GM18858 (cell line): ENCODE measurements at regions not wholly inside any gene's neighbourhood (a gene's known extent, or its start where the extent isn't known, plus 50 kb on each side); places are given as distances from the start of the nearest gene placed in this dataset.

Experiments used
- ATAC-seq: cut with Tn5 transposase; IDR thresholded peaks from one replicate; pipeline ENCODE4 v1.9.1; 2021; ENCODE audit not compliant: unreplicated experiment

DNA sequence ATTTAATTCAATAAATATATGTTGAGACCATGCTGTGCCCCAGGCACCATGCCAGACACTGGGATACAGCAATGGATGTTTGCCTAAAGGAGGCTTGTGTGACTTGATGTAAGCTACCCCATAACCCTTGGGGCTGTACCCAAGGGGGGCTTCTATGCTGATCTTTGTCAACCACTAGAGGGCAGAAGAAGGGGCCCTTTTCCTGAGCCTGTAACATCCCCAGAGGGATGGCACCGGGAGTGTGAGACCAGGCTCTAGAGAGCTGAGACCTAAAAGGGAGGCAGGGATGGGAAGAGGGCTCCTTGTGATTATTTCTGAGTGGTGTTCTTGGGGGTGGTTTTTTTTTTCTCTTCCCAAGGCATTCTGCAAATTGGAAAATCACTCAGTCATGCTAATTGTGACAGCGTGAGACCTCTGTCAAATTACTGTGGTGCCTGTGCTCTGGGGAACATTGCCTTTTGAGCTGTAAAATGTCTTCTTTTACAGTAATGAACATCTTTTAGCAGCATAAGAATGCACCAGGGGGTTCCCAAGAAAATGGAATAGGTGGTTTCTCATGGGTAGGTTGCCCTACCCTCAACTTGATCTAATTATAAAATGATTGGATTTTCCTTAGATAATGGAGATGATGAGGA, 138.7 kb upstream of the SLC24A3 start:
- no peak for ATAC-seq

DNA sequence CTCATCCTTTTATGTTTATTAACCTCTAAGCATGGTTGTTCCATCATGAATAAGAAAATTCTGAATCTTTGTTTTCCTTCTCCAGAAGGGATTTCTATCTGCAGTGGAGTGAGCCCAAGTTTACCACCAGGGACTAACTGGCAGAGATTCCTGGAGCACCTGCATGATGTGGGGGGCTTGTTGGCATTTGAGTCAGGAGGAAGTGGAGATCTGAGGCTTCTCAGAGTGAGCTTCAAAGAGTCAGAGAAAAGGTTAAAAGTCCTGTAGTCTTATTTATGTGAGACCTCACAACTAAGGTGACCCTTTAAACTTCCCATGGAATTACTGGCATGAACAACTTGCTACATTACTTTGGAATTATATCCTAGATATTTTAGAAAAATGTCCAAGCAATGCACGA, 138.1 kb upstream of the SLC24A3 start:
- no peak for ATAC-seq

DNA sequence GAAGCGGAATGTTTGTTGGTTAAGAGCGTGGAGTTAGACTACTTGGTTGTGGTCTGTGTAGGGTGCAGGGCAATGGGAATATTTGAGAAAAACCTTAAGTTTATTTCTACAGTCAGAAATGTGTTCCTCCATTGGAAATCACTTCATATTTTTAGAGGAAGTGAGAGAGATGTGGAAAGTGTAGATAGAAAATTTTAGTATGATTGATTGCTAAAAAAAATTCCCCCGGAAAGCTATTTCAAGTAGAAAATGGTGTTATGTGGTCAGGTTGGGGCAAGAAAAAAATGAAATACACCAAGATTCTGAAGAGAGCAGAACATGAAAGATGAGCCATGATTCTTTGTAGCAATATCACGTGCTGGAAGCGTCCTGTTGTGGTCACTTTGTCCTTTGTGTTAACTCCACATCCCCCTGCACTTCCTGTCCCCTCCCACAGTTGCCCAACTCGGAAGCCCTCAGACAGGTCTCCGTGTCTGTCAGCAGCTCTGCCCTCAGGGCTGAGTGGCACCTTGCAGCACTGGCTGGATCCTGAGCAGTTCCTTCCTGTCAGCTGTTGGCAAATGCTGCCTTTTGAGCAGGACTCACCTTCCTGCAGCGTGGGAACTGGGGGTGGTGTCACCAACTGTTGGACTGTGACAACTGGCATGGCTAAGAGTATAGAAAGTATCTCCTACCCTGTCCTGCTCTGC, 137.5 kb upstream of the SLC24A3 start:
- no peak for ATAC-seq

DNA sequence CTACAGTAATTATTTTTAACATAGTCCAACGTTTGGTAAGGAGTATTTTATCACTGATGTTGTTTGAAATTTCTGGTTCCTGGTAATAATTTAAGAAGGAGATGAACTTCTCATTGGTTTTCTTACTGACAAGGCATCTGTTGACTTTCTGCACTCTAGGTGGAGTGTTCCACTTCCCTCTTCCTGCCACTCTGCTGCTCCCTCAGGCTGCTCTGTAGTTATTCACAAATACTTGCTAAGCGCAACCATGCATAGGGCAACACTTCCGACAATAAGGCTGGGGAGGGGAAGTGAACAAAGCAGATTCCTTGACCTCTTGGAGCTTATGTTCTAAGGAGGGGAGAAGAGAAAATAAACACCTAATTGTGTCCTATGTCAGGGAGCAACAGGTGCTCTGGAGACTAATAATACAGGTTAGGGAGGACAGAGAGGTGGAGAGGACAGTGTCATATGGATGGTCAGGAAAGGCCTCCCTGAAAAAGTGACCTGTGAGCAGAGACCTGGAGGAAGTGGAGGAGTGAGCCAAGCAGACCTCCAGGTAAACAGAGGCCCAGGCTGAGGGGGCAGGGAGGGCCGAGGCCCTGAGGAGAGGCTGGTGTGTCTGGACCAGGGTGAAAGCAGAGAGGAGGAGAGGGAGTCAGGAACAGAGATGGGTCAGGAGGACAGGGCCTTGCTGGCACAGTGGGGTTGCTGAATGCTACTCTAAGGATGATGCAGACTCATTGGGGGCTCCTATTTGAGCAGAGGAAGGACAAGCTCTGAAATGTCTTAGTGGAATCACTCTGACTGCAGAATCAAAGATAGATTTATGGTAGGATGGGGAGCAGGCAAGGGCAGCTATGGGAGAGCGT, 134.8 kb upstream of the SLC24A3 start:
- ATAC-seq, result no peak

DNA sequence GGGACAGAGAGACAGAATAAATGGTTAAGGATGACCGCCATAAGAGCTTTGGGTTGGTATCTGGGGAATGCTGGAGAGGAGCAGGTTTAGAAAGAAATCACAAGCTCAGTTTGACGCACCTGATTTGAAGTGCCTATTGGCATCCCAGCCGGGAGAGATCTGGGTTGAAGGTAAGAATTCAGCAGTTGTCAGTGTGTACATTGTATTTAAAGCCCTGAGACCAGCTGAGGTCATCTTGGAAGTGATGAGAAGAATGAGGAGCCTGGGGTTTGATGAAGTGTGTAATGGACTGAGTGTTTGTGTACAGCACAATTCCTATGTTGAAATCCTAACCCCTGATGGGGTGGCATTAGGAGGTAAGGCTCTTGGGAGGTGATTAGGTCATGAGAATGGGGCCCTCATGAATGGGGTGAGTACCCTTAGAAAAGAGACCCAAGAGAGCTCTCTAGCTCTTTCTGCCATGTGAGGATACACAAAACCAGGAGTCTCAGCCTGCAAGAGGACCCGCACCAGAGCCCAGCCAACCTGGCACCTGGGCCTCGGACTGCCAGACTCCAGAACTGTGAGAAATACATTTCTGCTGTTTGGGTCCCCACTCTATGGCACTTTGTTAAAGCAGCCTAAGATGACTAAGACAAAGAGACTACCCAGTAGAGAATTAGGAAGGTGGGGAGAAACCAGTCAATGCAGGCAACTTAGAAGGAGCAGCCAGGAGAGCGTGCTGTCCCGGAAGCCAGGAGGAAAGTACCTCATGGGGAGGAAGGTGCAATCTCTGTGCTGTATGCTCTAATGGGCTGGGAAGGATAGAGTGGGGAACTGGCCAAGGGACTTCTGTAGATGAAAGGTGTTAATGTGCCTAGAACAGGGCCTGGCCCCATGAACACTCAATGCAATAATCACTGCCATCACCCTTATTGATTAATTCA, 133.7 kb upstream of the SLC24A3 start:
- no peak for ATAC-seq

DNA sequence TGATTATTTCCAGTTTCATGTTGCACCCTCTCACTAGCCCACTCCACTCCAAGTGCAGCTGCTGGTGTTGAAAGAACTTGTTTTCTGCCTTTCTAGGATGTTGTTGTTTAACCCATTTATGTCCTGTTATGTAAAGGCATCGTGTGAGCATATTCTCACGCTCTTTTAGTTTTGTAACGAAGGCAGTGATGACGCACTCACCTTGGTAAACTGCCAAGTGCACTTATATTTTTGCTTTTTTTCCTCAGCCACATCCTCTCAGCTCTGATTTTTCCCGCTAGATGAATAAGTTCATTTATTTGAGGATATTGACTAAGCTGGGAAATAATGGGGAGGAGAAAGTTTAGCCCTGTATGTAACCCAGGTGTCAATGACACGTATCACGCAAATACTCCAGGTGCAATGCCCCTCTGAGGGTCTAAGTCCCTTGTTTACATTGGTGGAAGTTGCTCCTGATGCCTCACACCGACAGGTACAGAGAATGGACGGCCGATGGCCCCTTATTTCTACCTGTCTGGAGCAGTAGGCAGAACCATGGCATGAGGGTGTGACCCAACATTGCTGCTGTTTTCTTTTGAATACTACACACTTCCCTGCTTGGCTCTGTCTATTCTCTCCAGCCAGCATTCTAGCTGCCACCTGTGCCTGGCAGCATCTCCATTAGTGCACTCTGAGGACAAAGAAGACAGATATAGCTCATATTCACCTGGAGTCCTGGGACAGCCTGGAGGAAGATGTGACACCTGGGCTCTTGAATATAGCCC, 132.7 kb upstream of the SLC24A3 start:
- no peak for ATAC-seq

DNA sequence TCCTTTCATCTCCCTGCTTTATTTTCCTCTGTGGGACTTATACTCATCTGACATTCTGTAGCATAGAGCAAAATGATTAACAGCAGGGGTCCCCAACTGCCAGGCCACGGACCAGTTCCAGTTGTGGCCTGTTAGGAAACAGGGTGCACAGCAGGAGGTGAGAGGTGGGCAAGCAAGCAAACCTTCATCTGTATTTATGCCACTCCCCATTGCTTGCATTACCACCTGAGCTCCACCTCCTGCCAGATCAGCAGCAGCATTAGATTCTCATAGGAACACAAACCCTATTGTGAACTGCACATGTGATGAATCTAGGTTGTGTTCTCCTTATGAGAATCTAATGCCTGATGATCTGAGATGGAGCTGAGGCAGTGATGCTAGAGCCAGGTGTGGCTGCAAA, 130.5 kb upstream of the SLC24A3 start:
- ATAC-seq, result no peak

DNA sequence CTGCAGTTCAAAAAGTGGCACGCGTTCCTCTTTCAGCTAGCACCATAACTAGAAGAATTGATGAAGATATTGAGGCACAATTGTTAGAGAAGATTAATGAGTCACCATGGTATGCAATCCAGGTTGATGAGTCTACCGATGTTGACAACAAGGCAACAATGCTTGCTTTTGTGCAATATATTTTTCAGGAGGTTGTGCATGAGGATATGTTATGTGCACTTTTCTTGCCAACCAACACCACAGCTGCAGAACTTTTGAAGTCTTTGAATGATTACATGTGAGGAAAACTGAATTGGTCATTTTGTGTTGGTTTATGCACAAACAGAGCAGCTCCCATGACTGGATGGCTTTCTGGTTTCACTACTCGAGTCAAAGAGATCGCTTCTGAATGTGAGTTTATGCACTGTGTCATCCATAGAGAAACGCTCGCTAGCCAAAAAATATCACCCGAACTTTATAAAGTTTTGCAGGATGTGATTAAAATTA, 129.3 kb upstream of the SLC24A3 start:
- no peak for ATAC-seq

DNA sequence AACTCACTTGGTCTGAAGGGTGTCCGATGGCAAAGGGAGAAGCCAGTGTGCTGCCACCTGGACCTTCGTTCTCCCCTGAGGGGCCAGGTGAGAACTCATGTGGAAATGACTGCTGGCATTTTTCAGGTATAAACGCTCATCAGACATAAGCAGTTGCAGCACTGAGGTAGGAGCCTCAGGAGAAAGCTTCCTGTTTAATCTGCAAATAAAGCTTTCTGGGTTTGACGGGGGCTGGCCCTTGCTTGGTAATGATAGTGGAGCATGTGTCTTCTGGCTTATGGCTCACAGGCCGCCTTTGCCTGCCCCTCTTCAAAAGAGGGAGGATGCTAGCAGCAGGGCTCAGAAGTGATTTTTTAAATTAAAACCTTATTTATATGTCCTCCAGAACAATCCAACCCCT, 122.1 kb upstream of the SLC24A3 start:
- no peak for ATAC-seq

DNA sequence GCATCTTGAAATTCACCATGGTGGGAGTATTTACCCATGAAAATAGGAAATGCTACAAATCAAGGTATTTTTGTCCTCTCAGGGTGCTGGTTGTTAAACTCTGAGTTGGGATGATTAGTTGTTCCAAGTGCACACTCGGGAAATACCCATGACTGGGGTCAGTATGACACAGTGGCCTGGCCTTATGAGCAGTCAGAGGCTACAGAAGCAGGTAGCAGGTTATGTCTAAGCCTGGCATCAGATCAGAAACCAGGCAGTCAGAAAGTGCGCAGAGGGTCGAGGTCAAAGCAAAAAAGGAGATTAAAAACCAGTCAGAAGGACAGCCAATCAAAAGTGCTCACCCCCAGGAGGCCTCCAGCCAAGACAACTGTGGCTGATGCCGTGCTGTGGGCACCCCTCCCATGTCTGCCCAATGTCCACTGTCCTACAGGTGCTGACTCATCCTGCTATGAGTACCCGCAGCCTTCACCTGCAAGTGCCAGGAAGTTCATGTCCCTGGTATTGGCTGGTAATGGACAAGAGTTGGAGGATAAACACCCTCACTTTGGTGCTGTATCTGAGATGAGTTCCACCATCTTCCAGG, 117.4 kb upstream of the SLC24A3 start:
- no peak for ATAC-seq

DNA sequence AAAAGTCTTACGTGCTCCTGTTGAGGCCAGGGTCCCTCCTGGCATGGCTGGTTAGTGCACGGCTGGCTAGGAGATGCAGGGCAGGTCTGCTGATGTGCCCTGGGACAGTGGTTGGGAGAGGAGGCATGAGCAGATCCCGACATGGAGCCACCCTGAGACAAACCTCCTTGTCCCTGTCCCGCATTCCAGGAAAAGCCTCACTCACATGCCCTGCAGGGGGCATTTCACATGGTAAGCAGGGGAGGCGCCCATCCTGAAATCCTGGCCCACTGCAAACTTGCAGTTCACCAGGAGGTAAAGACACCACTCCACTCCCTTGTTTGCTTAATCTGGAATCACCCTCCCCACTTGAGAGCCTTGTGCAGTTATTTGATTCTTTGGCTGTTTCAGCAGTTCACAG, 116.7 kb upstream of the SLC24A3 start:
- no peak for ATAC-seq

DNA sequence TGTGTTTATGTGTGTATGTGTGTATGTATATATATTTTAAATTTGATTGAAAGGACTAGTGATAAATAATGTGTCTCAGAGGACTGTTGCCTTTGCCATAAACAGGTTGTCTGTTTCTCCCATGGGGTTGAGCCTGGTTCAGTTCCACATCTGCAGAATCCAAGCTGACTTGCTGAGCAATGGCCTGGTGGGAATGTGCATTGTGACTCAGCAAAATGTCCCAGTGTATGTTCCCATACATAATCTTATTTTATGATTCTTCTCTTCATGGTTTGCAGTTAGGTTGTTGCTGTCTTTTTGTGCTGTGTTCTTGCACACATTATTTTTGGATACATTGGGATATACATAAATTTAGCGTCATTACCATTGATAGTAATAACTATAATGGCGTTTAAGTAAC, 115.6 kb upstream of the SLC24A3 start:
- ATAC-seq, result no peak

DNA sequence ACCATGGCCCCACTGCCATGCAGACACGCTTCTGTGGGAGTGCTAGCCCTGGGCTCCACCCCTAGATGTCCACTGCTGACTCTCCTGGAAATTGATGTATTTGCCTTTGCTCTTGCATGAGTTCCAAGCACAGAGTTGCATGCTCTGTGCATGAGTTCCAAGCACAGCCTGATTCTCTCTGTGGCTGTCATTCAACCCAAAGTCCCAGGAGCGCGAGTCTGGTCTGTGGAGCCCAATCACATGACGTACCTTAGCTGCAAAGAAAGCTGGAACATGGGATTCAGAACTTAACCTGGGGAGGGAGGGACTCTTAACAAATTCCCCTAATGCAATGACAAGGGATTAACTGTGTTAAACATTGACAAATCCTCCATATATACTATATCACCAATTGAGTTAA, 114.3 kb upstream of the SLC24A3 start:
- no peak for ATAC-seq

DNA sequence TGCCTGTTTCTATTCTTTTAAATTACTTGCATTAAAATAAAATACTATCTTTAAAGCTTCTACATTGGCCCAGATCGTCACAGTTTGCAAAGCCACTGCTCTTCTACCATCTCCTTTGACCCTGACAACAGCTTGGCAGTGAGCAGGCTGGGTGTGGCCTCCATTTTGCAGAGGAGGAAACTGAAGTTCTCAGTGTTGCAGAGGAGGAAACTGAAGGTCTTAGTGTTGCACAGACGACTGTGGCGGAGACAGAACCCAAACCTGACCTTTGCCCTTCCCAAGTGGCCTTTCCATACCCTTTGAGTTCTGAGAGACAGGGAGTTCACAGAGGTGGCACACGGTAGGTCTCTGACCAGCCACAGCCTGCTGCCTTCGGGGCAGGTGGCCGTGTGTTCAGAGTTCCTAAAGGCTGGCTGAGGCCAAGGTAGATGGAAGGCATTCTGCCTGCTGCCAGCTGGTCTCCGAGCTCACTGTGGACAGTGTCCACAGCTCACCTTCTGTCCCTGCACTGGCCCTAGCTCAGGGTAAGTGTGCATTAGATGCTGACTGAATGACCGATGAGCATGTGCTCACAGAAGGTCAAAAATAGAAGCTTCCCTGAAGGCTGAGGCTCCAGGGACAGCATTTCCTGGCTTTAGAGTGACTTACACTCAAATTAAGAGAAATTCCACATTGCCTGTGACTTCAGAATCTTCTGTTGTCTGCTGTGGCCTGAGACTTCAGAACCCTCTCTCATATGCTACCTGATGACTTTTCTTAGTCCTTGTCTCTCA, 113.5 kb upstream of the SLC24A3 start:
- ATAC-seq, result no peak

DNA sequence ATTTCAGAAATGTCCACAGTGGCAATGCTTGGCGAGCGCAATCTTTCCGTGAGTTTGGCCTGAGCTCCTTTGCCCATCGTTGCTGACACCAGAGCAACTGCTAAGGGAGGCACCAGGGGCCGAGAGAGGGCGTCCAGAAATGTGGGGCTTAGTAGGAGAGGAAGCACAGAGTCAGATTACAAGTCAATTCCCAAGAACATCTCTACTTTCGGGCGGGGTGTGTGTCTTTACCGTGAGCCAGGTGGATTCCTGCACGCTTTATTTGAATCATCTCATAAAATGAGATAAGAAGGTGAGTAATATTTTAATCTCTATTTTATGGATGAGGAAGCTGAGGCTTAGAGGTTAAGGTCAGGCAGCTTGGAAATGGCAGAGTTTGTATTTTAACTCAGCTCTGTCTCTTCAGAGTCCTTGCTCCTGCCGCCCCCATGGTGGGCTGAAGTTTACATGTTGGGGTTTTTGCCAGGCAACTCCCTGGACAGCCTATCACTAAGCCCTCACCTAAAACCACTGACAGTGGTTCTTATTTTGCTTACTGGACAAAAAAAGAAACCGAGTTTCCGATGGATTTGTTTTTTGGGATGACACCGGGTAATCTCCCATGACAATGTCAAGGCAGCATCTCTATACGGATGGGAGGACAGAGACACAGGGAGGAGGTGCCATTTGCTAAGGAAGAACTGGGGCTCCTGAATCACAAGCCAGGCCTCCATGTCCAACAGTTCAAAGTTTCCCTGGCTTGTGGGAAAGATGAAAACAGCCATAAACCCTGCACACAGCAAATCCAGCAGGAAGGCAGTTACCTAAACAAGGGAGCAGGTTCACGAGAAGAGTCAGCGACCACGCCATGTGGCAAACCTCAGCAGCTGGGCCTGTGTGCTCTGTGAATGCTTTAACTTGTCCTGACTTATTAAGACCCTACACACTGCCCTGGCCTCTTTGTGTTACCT, 112.6 kb upstream of the SLC24A3 start:
- ATAC-seq, result no peak

DNA sequence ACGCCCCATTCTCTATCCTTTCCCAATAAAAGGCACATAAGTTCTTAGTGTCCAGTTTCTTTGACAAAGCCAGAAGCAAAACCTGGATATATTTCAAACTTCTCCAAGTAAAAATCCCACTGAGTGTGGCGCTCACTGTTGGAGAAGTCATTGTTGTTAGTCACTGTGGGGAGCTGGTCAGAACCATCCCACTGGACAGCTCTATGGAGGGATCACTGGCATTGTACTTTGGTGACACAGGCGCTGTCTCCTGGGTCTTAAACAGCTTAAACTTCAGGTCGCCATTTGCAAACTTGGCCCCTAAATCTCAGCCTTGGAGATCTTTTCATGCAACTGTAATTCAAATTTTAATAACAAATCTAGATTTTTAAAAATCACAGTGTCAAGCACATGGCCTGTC, 111.5 kb upstream of the SLC24A3 start:
- ATAC-seq, result no peak

DNA sequence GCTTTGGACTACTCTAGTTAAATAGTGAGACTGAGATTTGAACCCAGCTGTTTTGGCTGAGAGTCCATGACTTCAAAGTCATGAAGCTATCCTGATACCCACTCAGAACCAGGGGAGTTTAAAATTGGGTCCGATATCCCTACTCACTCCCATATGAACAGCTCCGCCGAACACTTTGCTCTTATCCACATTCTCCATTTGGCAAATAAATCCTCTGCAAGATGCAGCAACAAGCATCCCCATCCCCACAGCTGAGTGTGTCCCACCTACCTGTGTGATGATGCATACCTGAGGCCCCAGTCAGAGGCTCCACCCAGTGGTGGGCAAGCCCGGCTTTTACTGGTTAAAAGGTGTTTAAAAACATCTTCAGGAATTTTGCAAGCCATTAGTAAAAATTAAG, 108.3 kb upstream of the SLC24A3 start:
- ATAC-seq, result no peak

DNA sequence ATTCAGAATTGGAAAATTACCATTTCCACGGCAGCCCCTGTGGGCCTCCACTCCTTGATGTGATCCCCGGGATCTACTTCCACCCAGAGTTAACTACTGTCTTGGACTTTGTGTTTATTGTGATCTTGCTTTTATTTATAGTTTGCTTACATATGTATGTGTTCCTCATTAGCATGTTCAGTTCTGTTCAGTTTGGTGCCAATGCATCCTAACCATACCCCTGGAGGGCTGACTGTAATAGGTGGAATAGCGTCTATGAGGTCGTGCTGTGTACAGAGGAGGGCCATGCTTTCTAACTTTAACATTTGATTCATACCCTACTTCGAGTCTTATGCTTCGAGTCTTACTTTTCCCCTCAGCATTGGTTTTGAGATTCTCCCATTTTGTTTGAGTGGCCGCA, 104.3 kb upstream of the SLC24A3 start:
- ATAC-seq, result no peak
